ENCODE measurements at regions not wholly inside any gene's neighbourhood (a gene's known extent, or its start where the extent isn't known, plus 50 kb on each side); places are given as distances from the start of the nearest gene placed in this dataset.
"Not testable (repeated sequence)": the region's sequence is repeated elsewhere in the genome, so short reads cannot be mapped to it uniquely, and the experiment has no call there.

- H3K27me3 ChIP-seq (ENCODE audit: insufficient read depth, low read depth, severe bottlenecking) = no peaks in the 10 kb centered on the region
- no peak for TF ChIP-seq CTCF (IDR thresholded peaks at IDR 0.05; ENCODE audit: low read depth, low read length)
- no peaks in the 10 kb centered on the region for H3K9me3 ChIP-seq (ENCODE audit: severe bottlenecking)
- H3K27ac ChIP-seq = no peak overlapping the region
- H3K36me3 ChIP-seq = no peaks in the 10 kb centered on the region
- DNase-seq = no peak
- H3K4me3 ChIP-seq (ENCODE audit: low read depth, low read length) = no peak overlapping the region
These were observed 241.8 kb upstream of the ARHGAP42 start for GRCh38 chr11:100445231-100445735.

- H3K27ac ChIP-seq; DNase-seq; H3K9me3 ChIP-seq (ENCODE audit: severe bottlenecking); H3K4me3 ChIP-seq (ENCODE audit: low read depth, low read length); H3K27me3 ChIP-seq (ENCODE audit: insufficient read depth, low read depth, severe bottlenecking); H3K36me3 ChIP-seq: not testable (repeated sequence)
These were observed 235.2 kb upstream of the ARHGAP42 start for GRCh38 chr11:100451801-100452460.

GRCh38 chr11:100459811-100460210, 227.3 kb upstream of the ARHGAP42 start:
- no peaks in the 10 kb centered on the region for H3K9me3 ChIP-seq (ENCODE audit: severe bottlenecking)
- no peak overlapping the region for H3K27ac ChIP-seq
- no peaks in the 10 kb centered on the region for H3K36me3 ChIP-seq
- TF ChIP-seq CTCF (IDR thresholded peaks at IDR 0.05; ENCODE audit: low read depth, low read length) = no peak
- H3K4me3 ChIP-seq (ENCODE audit: low read depth, low read length) = no peak overlapping the region
- peaks cover 3% of the 10 kb centered on the region for H3K27me3 ChIP-seq (ENCODE audit: insufficient read depth, low read depth, severe bottlenecking)
- no peak for DNase-seq

GRCh38 chr11:100460426-100460825, 226.7 kb upstream of the ARHGAP42 start:
- no peak for TF ChIP-seq CTCF (IDR thresholded peaks at IDR 0.05; ENCODE audit: low read depth, low read length)
- peaks cover 3% of the 10 kb centered on the region for H3K27me3 ChIP-seq (ENCODE audit: insufficient read depth, low read depth, severe bottlenecking)

GRCh38 chr11:100467821-100468508, 219.1 kb upstream of the ARHGAP42 start:
- H3K36me3 ChIP-seq = no peaks in the 10 kb centered on the region
- TF ChIP-seq CTCF (IDR thresholded peaks at IDR 0.05; ENCODE audit: low read depth, low read length) = no peak
- H3K27ac ChIP-seq = no peak overlapping the region
- H3K27me3 ChIP-seq (ENCODE audit: insufficient read depth, low read depth, severe bottlenecking) = no peaks in the 10 kb centered on the region
- no peaks in the 10 kb centered on the region for H3K9me3 ChIP-seq (ENCODE audit: severe bottlenecking)
- no peak overlapping the region for H3K4me3 ChIP-seq (ENCODE audit: low read depth, low read length)
- no peak for DNase-seq

More at GRCh38 chr11:100460426-100460825, 226.7 kb upstream of the ARHGAP42 start:
- Histone ChIP-seq H3K27ac (no peak overlapping the region), H3K9me3 (ENCODE audit: severe bottlenecking) (no peaks in the 10 kb centered on the region), H3K4me3 (ENCODE audit: low read depth, low read length) (no peak overlapping the region), H3K36me3 (no peaks in the 10 kb centered on the region)
- no peak for DNase-seq

GRCh38 chr11:100469835-100470234, 217.3 kb upstream of the ARHGAP42 start:
- no peaks in the 10 kb centered on the region for H3K9me3 ChIP-seq (ENCODE audit: severe bottlenecking)
- DNase-seq = no peak
- H3K4me3 ChIP-seq (ENCODE audit: low read depth, low read length) = no peak overlapping the region
- H3K27ac ChIP-seq = no peak overlapping the region
- H3K36me3 ChIP-seq = no peaks in the 10 kb centered on the region
- H3K27me3 ChIP-seq (ENCODE audit: insufficient read depth, low read depth, severe bottlenecking) = no peaks in the 10 kb centered on the region
- no peak for TF ChIP-seq CTCF (IDR thresholded peaks at IDR 0.05; ENCODE audit: low read depth, low read length)

Measured in WERI-Rb-1 (cell line).